Naive thymus-derived CD4-positive, alpha-beta T cell (primary cell): ENCODE measurements at regions not wholly inside any gene's neighbourhood (a gene's known extent, or its start where the extent isn't known, plus 50 kb on each side); places are given as distances from the start of the nearest gene placed in this dataset.

Experiments
- ATAC-seq: fragments of 150-1000 bp; cut with Tn5 transposase; 2 replicates; pipeline ENCODE4 v1.10.0; 2021; ENCODE audit warnings: mild to moderate bottlenecking, moderate library complexity
- CTCF ChIA-PET: fragments of 350-600 bp; sonication (Branson Sonifier 250); formaldehyde crosslinking; loops from one replicate; lab custom pipeline; 2021; ENCODE audit warnings: antibody characterized with exemption; lab: Charles Lee
- POLR2A ChIA-PET: fragments of 350-600 bp; sonication (Branson Sonifier 250); formaldehyde crosslinking; loops from one replicate; lab custom pipeline; 2021; ENCODE audit warnings: antibody characterized with exemption, inconsistent platforms; lab: Charles Lee
- DNase-seq, 9 donors: peaks; one replicate each; pipeline versions ENCODE4 v3.0.0 to v3.0.0-alpha.2; 2020 to 2022; ENCODE audit warnings: mixed read lengths in 1 of 9
- H3K27ac ChIP-seq: one replicate; pipeline ENCODE4 v1.7.0; 2013; ENCODE audit warnings: mild to moderate bottlenecking, low read depth, low read length, moderate library complexity
- H3K27me3 ChIP-seq, 2 donors: one replicate each; pipeline ENCODE4 v1.7.0; 2013; ENCODE audit warnings: low read length in 2 of 2, mild to moderate bottlenecking in 2 of 2, moderate library complexity in 2 of 2; ENCODE audit not compliant: control insufficient read depth in 2 of 2, insufficient read depth in 2 of 2
- H3K36me3 ChIP-seq, 3 experiments: 1 replicate in 2 of 3; 2 replicates in 1 of 3; pipeline ENCODE4 v1.7.0; 2013; ENCODE audit warnings: low read length in 3 of 3, mild to moderate bottlenecking in 3 of 3, moderate library complexity in 1 of 3; ENCODE audit not compliant: insufficient read depth in 3 of 3, control insufficient read depth in 2 of 3
- H3K4me1 ChIP-seq, 2 donors: one replicate each; pipeline ENCODE4 v1.7.0; 2013; ENCODE audit warnings: low read length in 2 of 2, mild to moderate bottlenecking in 2 of 2, moderate library complexity in 1 of 2; ENCODE audit not compliant: control insufficient read depth in 2 of 2, insufficient read depth in 2 of 2
- H3K4me3 ChIP-seq: 2 replicates; pipeline ENCODE4 v1.7.0; 2013; ENCODE audit warnings: mild to moderate bottlenecking, low read length
- H3K9me3 ChIP-seq, 3 experiments: 1 replicate in 2 of 3; 2 replicates in 1 of 3; pipeline ENCODE4 v1.7.0; 2013; ENCODE audit warnings: low read length in 3 of 3; ENCODE audit not compliant: control insufficient read depth in 2 of 3
- H3K27ac Mint-ChIP-seq, 9 donors: one replicate each; pipeline ENCODE4 v1.8.0; 2020 to 2022; ENCODE audit warnings: mixed read lengths in 9 of 9, mild to moderate bottlenecking in 8 of 9, moderate library complexity in 5 of 9, inconsistent platforms in 2 of 9
- H3K27me3 Mint-ChIP-seq, 5 donors: one replicate each; pipeline ENCODE4 v1.8.0; 2021 to 2022; ENCODE audit warnings: mixed read lengths in 5 of 5, mild to moderate bottlenecking in 1 of 5
- H3K36me3 Mint-ChIP-seq, 5 donors: one replicate each; pipeline ENCODE4 v1.8.0; 2020 to 2022; ENCODE audit warnings: mixed read lengths in 5 of 5, mild to moderate bottlenecking in 3 of 5, inconsistent platforms in 1 of 5
- H3K4me1 Mint-ChIP-seq, 7 donors: one replicate each; pipeline ENCODE4 v1.8.0; 2020 to 2022; ENCODE audit warnings: mixed read lengths in 7 of 7, mild to moderate bottlenecking in 3 of 7, inconsistent platforms in 1 of 7
- H3K4me3 Mint-ChIP-seq, 10 donors: one replicate each; pipeline ENCODE4 v1.8.0; 2020 to 2022; ENCODE audit warnings: mild to moderate bottlenecking in 10 of 10, mixed read lengths in 10 of 10, moderate library complexity in 6 of 10, inconsistent platforms in 2 of 10
- H3K9me3 Mint-ChIP-seq, 11 donors: one replicate each; pipeline ENCODE4 v1.8.0; 2020 to 2022; ENCODE audit warnings: mixed read lengths in 11 of 11, mild to moderate bottlenecking in 4 of 11, inconsistent platforms in 1 of 11, moderate library complexity in 1 of 11
- intact Hi-C, 2 donors: fragments of 100-400 bp; cut with micrococcal nuclease; formaldehyde crosslinking; loops; one replicate each; pipeline ENCODE4 v1.15.1; 2023

DNA sequence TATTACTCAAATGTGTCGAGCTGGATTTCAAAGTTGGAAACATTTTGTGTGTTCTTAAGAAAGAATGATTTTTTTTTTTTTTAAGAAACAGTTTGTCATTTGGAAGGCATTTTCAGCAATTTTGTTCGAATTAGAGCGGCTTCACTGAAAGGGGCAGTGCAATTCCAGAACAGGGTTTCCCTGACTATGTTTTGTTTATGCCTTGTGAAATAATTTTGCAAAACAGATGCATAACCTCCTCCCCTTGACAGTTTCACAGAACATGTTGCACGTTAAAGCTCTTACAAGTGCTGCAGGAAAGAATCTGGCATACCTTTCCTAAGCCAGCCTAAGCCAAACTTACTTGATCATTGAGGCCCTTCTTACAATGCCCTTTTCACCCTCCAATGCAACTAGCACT is 216.0 kb upstream of the SSTR4 start:
- POLR2A ChIA-PET = no interaction called here
- H3K4me3 Mint-ChIP-seq = no peak overlapping the region
- no peak overlapping the region for H3K4me3 ChIP-seq

DNA sequence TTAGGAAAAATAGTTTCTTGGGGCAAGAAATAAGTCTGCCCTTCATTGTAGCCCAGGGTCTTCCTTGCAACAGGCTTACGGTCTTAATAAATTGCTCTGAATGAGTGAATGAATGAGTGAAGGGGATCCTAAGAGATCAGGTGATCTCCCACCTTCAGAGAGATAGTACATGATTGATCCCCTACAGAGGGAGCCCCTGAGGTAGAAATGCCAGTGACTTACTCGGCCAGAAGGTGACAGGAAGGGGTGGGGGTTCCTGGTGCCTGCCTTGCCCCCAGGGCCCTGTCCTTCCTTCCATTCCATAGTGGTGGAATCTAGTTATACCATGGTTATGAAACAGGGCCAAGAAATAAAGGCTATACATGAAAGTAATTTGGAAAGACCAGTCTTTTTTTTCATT is 215.3 kb upstream of the SSTR4 start:
- Mint-ChIP-seq H3K27me3 (peaks cover 0 to 17% (median 3%) of the 10 kb centered on the region in 5 donors), H3K4me3 (no peak overlapping the region), H3K36me3 (no peaks in the 10 kb centered on the region), H3K27ac (no peak overlapping the region), H3K9me3 (peaks cover 0 to 2% (median 0%) of the 10 kb centered on the region in 11 donors), H3K4me1 (no peaks in the 10 kb centered on the region)
- H3K4me1 ChIP-seq = no peaks in the 10 kb centered on the region
- H3K4me3 ChIP-seq = no peak overlapping the region
- intact Hi-C loops = no loop called here
- no peak for ATAC-seq
- ChIA-PET CTCF (no interaction called here), POLR2A (no interaction called here)
- no peaks in the 10 kb centered on the region for H3K27me3 ChIP-seq
- no peak overlapping the region for H3K27ac ChIP-seq
- DNase-seq = no peak
- no peaks in the 10 kb centered on the region for H3K36me3 ChIP-seq
- H3K9me3 ChIP-seq = no peaks in the 10 kb centered on the region

More for the DNA sequence above, 216.0 kb upstream of the SSTR4 start:
- no peak overlapping the region for H3K27ac Mint-ChIP-seq
- peaks cover 0 to 4% (median 0%) of the 10 kb centered on the region in 7 donors for H3K4me1 Mint-ChIP-seq
- Histone ChIP-seq H3K9me3 (no peaks in the 10 kb centered on the region), H3K27me3 (no peaks in the 10 kb centered on the region), H3K36me3 (no peaks in the 10 kb centered on the region), H3K27ac (no peak overlapping the region), H3K4me1 (no peaks in the 10 kb centered on the region)
- intact Hi-C loops = no loop called here
- H3K9me3 Mint-ChIP-seq = peaks cover 0 to 2% (median 0%) of the 10 kb centered on the region in 11 donors
- CTCF ChIA-PET = no interaction called here
- ATAC-seq (no peak), DNase-seq (no peak)
- no peaks in the 10 kb centered on the region for H3K36me3 Mint-ChIP-seq
- peaks cover 0 to 22% (median 5%) of the 10 kb centered on the region in 5 donors for H3K27me3 Mint-ChIP-seq

GRCh38 chr20:22821081-22821727 is 213.9 kb upstream of the SSTR4 start:
- Histone ChIP-seq H3K4me1 (no peaks in the 10 kb centered on the region), H3K27me3 (no peaks in the 10 kb centered on the region), H3K9me3 (no peaks in the 10 kb centered on the region), H3K36me3 (no peaks in the 10 kb centered on the region), H3K27ac (no peak overlapping the region), H3K4me3 (no peak overlapping the region)
- H3K9me3 Mint-ChIP-seq = peaks cover 0 to 2% (median 0%) of the 10 kb centered on the region in 11 donors
- ChIA-PET POLR2A (no interaction called here), CTCF (no interaction called here)
- H3K4me3 Mint-ChIP-seq = no peak overlapping the region
- DNase-seq (no peak), ATAC-seq (no peak)
- intact Hi-C loops = no loop called here
- no peaks in the 10 kb centered on the region for H3K36me3 Mint-ChIP-seq
- peaks cover 0 to 3% (median 0%) of the 10 kb centered on the region in 5 donors for H3K27me3 Mint-ChIP-seq
- no peak overlapping the region for H3K27ac Mint-ChIP-seq
- no peaks in the 10 kb centered on the region for H3K4me1 Mint-ChIP-seq

- Mint-ChIP-seq H3K9me3 (peaks cover 0 to 2% (median 0%) of the 10 kb centered on the region in 11 donors), H3K36me3 (no peaks in the 10 kb centered on the region), H3K27ac (no peak overlapping the region), H3K4me3 (no peak overlapping the region), H3K27me3 (no peaks in the 10 kb centered on the region), H3K4me1 (no peaks in the 10 kb centered on the region)
- no peaks in the 10 kb centered on the region for H3K4me1 ChIP-seq
- POLR2A ChIA-PET = no interaction called here
- no peak overlapping the region for H3K4me3 ChIP-seq
- CTCF ChIA-PET = no interaction called here
- ATAC-seq = no peak
- no peak for DNase-seq
- H3K36me3 ChIP-seq = no peaks in the 10 kb centered on the region
- no peaks in the 10 kb centered on the region for H3K9me3 ChIP-seq
- no peaks in the 10 kb centered on the region for H3K27me3 ChIP-seq
- H3K27ac ChIP-seq = no peak overlapping the region
- intact Hi-C loops = no loop called here
Measured at GRCh38 chr20:22821796-22822195, 213.3 kb upstream of the SSTR4 start.

GRCh38 chr20:22823119-22823518 is 212.0 kb upstream of the SSTR4 start:
- Histone ChIP-seq H3K4me1 (no peaks in the 10 kb centered on the region), H3K36me3 (no peaks in the 10 kb centered on the region), H3K27me3 (no peaks in the 10 kb centered on the region), H3K9me3 (no peaks in the 10 kb centered on the region), H3K4me3 (no peak overlapping the region), H3K27ac (no peak overlapping the region)
- intact Hi-C loops = no loop called here
- H3K4me1 Mint-ChIP-seq = no peaks in the 10 kb centered on the region
- peaks cover 0 to 3% (median 0%) of the 10 kb centered on the region in 5 donors for H3K27me3 Mint-ChIP-seq
- CTCF ChIA-PET = no interaction called here
- no peak overlapping the region for H3K4me3 Mint-ChIP-seq
- ATAC-seq (no peak), DNase-seq (no peak)
- H3K36me3 Mint-ChIP-seq = no peaks in the 10 kb centered on the region
- peaks cover 0 to 3% (median 0%) of the 10 kb centered on the region in 11 donors for H3K9me3 Mint-ChIP-seq
- POLR2A ChIA-PET = no interaction called here
- no peak overlapping the region for H3K27ac Mint-ChIP-seq

GRCh38 chr20:22824077-22824476 is 211.0 kb upstream of the SSTR4 start:
- DNase-seq (no peak), ATAC-seq (no peak)
- no peak overlapping the region for H3K27ac Mint-ChIP-seq
- no peaks in the 10 kb centered on the region for H3K36me3 Mint-ChIP-seq
- no peak overlapping the region for H3K4me3 Mint-ChIP-seq
- Histone ChIP-seq H3K27me3 (no peaks in the 10 kb centered on the region), H3K4me3 (no peak overlapping the region), H3K27ac (no peak overlapping the region), H3K9me3 (no peaks in the 10 kb centered on the region), H3K4me1 (no peaks in the 10 kb centered on the region), H3K36me3 (no peaks in the 10 kb centered on the region)
- intact Hi-C loops = no loop called here
- peaks cover 0 to 5% (median 0%) of the 10 kb centered on the region in 11 donors for H3K9me3 Mint-ChIP-seq
- no peaks in the 10 kb centered on the region for H3K4me1 Mint-ChIP-seq
- H3K27me3 Mint-ChIP-seq = peaks cover 0 to 3% (median 0%) of the 10 kb centered on the region in 5 donors
- POLR2A ChIA-PET = no interaction called here
- CTCF ChIA-PET = no interaction called here

DNA sequence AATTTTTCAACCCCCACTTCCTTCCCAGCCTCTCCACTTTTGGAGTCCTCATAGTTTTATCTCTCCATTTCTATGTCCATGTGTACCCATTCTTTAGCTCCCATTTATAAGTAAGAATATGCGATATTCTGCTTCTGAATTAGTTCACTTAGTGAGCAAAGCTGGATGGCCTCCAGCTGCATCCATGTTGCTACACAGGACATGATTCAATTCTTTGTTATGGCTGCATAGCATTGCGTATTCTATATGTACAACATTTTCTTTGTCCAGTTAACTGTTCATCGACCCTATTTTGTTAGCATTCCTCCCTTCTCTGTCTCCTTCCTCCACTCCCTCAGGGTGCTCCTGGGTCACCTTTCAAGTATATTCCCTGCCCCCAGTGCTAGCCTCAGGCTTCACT is 210.0 kb upstream of the SSTR4 start:
- Mint-ChIP-seq H3K9me3 (peaks cover 0 to 5% (median 0%) of the 10 kb centered on the region in 11 donors), H3K27me3 (peaks cover 0 to 3% (median 0%) of the 10 kb centered on the region in 5 donors), H3K27ac (no peak overlapping the region), H3K4me1 (no peaks in the 10 kb centered on the region), H3K36me3 (no peaks in the 10 kb centered on the region), H3K4me3 (no peak overlapping the region)
- intact Hi-C loops = no loop called here
- ATAC-seq = no peak
- Histone ChIP-seq H3K27me3 (no peaks in the 10 kb centered on the region), H3K27ac (no peak overlapping the region), H3K4me1 (no peaks in the 10 kb centered on the region), H3K36me3 (no peaks in the 10 kb centered on the region), H3K4me3 (no peak overlapping the region), H3K9me3 (no peaks in the 10 kb centered on the region)
- no peak for DNase-seq
- ChIA-PET CTCF (no interaction called here), POLR2A (no interaction called here)
